Cardiac septum (tissue), 1 donor: ENCODE measurements at regions not wholly inside any gene's neighbourhood (a gene's known extent, or its start where the extent isn't known, plus 50 kb on each side); places are given as distances from the start of the nearest gene placed in this dataset.
A peak's percentile ranks its signal among the peaks of the same experiment; 100 is the strongest.
"Not testable (repeated sequence)": the region's sequence is repeated elsewhere in the genome, so short reads cannot be mapped to it uniquely, and the experiment has no call there.

Source experiments
- DNase-seq: peaks from one replicate; pipeline ENCODE4 v3.0.0-alpha.2; 2020; ENCODE audit warnings: low spot score
- intact Hi-C: fragments of 100-400 bp; cut with DNase I; formaldehyde crosslinking; loops from one replicate; pipeline ENCODE4 v1.14.0; 2022
- donor health status: DM: no; HTN: no; CAD: no.

- intact Hi-C loops, DNase-seq: not testable (repeated sequence)
Observed at GRCh38 chr1:25171013-25171412, 61.3 kb downstream of the SYF2 start.

GRCh38 chr1:25170439-25170838 is 61.9 kb downstream of the SYF2 start:
- DNase-seq = no peak
- intact Hi-C loops = no loop called here

- intact Hi-C loops = no loop called here
- DNase-seq = no peak
Observed at GRCh38 chr1:25169610-25170009, 62.7 kb downstream of the SYF2 start.

GRCh38 chr1:25169168-25169567 is 63.1 kb downstream of the SYF2 start:
- no peak for DNase-seq
- intact Hi-C loops = no loop called here

GRCh38 chr1:25168193-25169071 is 63.9 kb downstream of the SYF2 start:
- intact Hi-C loops = no loop called here
- DNase-seq = no peak

- no peak for DNase-seq
- intact Hi-C loops = no loop called here
Observed at GRCh38 chr1:25167269-25168192, 64.8 kb downstream of the SYF2 start.

GRCh38 chr1:25166847-25167246 is 65.5 kb downstream of the SYF2 start:
- intact Hi-C loops = no loop called here
- DNase-seq = no peak

GRCh38 chr1:25163986-25164385 is 68.3 kb downstream of the SYF2 start:
- intact Hi-C loops = no loop called here
- no peak for DNase-seq

GRCh38 chr1:25161981-25162380 is 70.3 kb downstream of the SYF2 start:
- intact Hi-C loops = no loop called here
- DNase-seq = no peak

- no peak for DNase-seq
- intact Hi-C loops = no loop called here
Observed at GRCh38 chr1:25157846-25158245, 74.5 kb downstream of the SYF2 start.

GRCh38 chr1:25150985-25151495 is 81.3 kb downstream of the SYF2 start:
- DNase-seq = no peak
- intact Hi-C loops = no loop called here

GRCh38 chr1:25148673-25149300 is 83.5 kb downstream of the SYF2 start:
- no peak for DNase-seq
- intact Hi-C loops = no loop called here

- intact Hi-C loops = no loop called here
- no peak for DNase-seq
Observed at GRCh38 chr1:25146451-25146855, 85.8 kb downstream of the SYF2 start.

GRCh38 chr1:25145775-25146393 is 86.4 kb downstream of the SYF2 start:
- no peak for DNase-seq
- intact Hi-C loops = no loop called here

- peak; percentile 78 for DNase-seq
Observed at GRCh38 chr1:25140073-25140797, 92.1 kb downstream of the SYF2 start.

GRCh38 chr1:25137521-25138395 is 94.5 kb downstream of the SYF2 start:
- DNase-seq = no peak
- intact Hi-C loops = no loop called here

More at GRCh38 chr1:25140073-25140797, 92.1 kb downstream of the SYF2 start:
- intact Hi-C loops = no loop called here

GRCh38 chr1:25137106-25137505 is 95.2 kb downstream of the SYF2 start:
- no peak for DNase-seq
- intact Hi-C loops = no loop called here

GRCh38 chr1:25135909-25136308 is 96.4 kb downstream of the SYF2 start:
- intact Hi-C loops = no loop called here

More at GRCh38 chr1:25135909-25136308, 96.4 kb downstream of the SYF2 start:
- DNase-seq = no peak
